PC-9 (cell line): ENCODE measurements at regions not wholly inside any gene's neighbourhood (a gene's known extent, or its start where the extent isn't known, plus 50 kb on each side); places are given as distances from the start of the nearest gene placed in this dataset.
"Not testable (repeated sequence)": the region's sequence is repeated elsewhere in the genome, so short reads cannot be mapped to it uniquely, and the experiment has no call there.

Experiments
- BruUV-seq: library from RNA; stranded (reverse); fragments of 400-500 nt; replicated peaks from 2 replicates; lab custom pipeline; 2021; lab: Mats Ljungman, UMichigan
- CTCF ChIA-PET: fragments of 300-600 bp; sonication (Branson Sonifier 250); formaldehyde crosslinking; loops from one replicate; lab custom pipeline; 2022; ENCODE audit warnings: antibody characterized with exemption; lab: Charles Lee
- POLR2A ChIA-PET: fragments of 300-600 bp; sonication (Branson Sonifier 250); formaldehyde crosslinking; loops from one replicate; lab custom pipeline; 2022; ENCODE audit warnings: antibody characterized with exemption; ENCODE audit not compliant: unreplicated experiment; lab: Charles Lee
- DNase-seq, 2 experiments: peaks; one replicate each; pipeline versions ENCODE4 v3.0.0 to v3.0.0-alpha.2; 2015 to 2022; ENCODE audit warnings: mixed read lengths in 1 of 2
- H2AFZ ChIP-seq: fragments of 200-600 bp; sonication (generic); 2 replicates; pipeline ENCODE4 v1.8.1; 2017; ENCODE audit warnings: antibody characterized with exemption
- H3F3A ChIP-seq: fragments of 200-600 bp; sonication (generic); 2 replicates; pipeline ENCODE4 v1.8.1; 2017; ENCODE audit warnings: antibody characterized with exemption, mild to moderate bottlenecking, low read depth; ENCODE audit not compliant: insufficient read depth
- H3K27ac ChIP-seq: fragments of 200-600 bp; sonication (generic); 2 replicates; pipeline ENCODE4 v1.6.1; 2016; ENCODE audit warnings: mixed run types
- H3K27me3 ChIP-seq: fragments of 200-600 bp; sonication (generic); 2 replicates; pipeline ENCODE4 v1.6.1; 2016; ENCODE audit warnings: low read depth, mixed run types; ENCODE audit not compliant: insufficient read depth
- H3K36me3 ChIP-seq: fragments of 200-600 bp; sonication (generic); 2 replicates; pipeline ENCODE4 v1.6.1; 2016; ENCODE audit warnings: low read depth, mixed run types
- H3K4me1 ChIP-seq: fragments of 200-600 bp; sonication (generic); replicated peaks from 2 replicates; pipeline ENCODE4 v1.6.1; 2016; ENCODE audit warnings: mixed run types; ENCODE audit not compliant: insufficient read depth
- H3K4me2 ChIP-seq: fragments of 200-600 bp; sonication (generic); 2 replicates; pipeline ENCODE4 v1.6.1; 2017; ENCODE audit warnings: mixed run types
- H3K4me3 ChIP-seq: fragments of 200-600 bp; sonication (generic); 2 replicates; pipeline ENCODE4 v1.6.1; 2016; ENCODE audit warnings: mixed run types
- H3K79me2 ChIP-seq: fragments of 200-600 bp; sonication (generic); 2 replicates; pipeline ENCODE4 v1.6.1; 2017; ENCODE audit warnings: low read depth, mixed run types
- H3K9me2 ChIP-seq: fragments of 200-600 bp; sonication (generic); 2 replicates; pipeline ENCODE4 v1.8.1; 2017; ENCODE audit warnings: mild to moderate bottlenecking; ENCODE audit not compliant: insufficient read depth
- H3K9me3 ChIP-seq: fragments of 200-600 bp; sonication (generic); 2 replicates; pipeline ENCODE4 v1.8.1; 2016; ENCODE audit warnings: low read depth; ENCODE audit not compliant: insufficient read depth
- H4K20me1 ChIP-seq: fragments of 200-600 bp; sonication (generic); 2 replicates; pipeline ENCODE4 v1.8.1; 2017; ENCODE audit not compliant: insufficient read depth
- CTCF ChIP-seq: fragments of 200-600 bp; sonication (generic); conservative IDR thresholded peaks from 2 replicates; pipeline ENCODE4 v1.6.1; 2017; ENCODE audit warnings: mixed run types, antibody characterized with exemption, mild to moderate bottlenecking, moderate library complexity
- EZH2 ChIP-seq: fragments of 200-600 bp; sonication (generic); IDR thresholded peaks from 2 replicates; pipeline ENCODE4 v1.8.0; 2017; ENCODE audit warnings: antibody characterized with exemption, low read depth
- intact Hi-C: fragments of 100-400 bp; cut with micrococcal nuclease; formaldehyde crosslinking; loops from one replicate; pipeline ENCODE4 v1.10.0; 2022; ENCODE audit not compliant: unreplicated experiment

- Histone ChIP-seq H3K79me2 (no peaks in the 10 kb centered on the region), H3K9me2 (no peaks in the 10 kb centered on the region), H3K27ac (no peak overlapping the region), H3K27me3 (no peaks in the 10 kb centered on the region), H3K4me1 (no peaks in the 10 kb centered on the region), H3K36me3 (no peaks in the 10 kb centered on the region), H3K4me3 (no peak overlapping the region), H3K9me3 (no peaks in the 10 kb centered on the region), H3K4me2 (no peak overlapping the region), H4K20me1 (no peaks in the 10 kb centered on the region), H2AFZ (no peak overlapping the region), H3F3A (no peaks in the 10 kb centered on the region)
- no peak for TF ChIP-seq CTCF
- TF ChIP-seq EZH2: no peak
- no TSS peak for BruUV-seq
- intact Hi-C loops: no loop called here
- ChIA-PET POLR2A (no interaction called here), CTCF (no interaction called here)
- no peak for DNase-seq
Measured at GRCh38 chr13:55029280-55029679, 2000.7 kb downstream of the OLFM4 start.

DNA sequence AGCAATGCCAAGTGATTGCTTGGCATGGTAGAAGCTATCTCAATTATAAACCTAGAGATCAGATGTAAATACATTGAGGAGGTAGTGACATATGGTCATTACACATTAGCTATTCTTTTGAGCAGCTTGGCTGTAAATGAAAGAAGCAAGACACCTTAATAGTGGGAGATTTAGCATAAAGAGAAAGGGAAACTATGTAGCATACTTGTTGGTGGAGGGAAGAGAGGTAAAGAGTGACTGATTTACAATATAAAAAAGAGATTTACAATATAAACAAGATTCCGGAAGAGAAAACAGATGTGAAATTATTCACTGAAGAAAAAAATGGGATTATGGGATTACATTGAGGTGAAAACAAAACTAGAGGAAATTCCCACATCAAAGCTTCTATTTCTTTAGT, 2009.6 kb downstream of the OLFM4 start:
- no peaks in the 10 kb centered on the region for H3K9me3 ChIP-seq
- CTCF ChIA-PET: no interaction called here

GRCh38 chr13:55053891-55054550, 2025.4 kb downstream of the OLFM4 start:
- H3K4me1 ChIP-seq, H3K4me2 ChIP-seq, H3K27ac ChIP-seq, H3K36me3 ChIP-seq, H3K9me3 ChIP-seq, H3K4me3 ChIP-seq, CTCF ChIA-PET, H3K79me2 ChIP-seq, BruUV-seq, H3F3A ChIP-seq, intact Hi-C loops, H2AFZ ChIP-seq, DNase-seq, H4K20me1 ChIP-seq, H3K27me3 ChIP-seq, POLR2A ChIA-PET, H3K9me2 ChIP-seq: not testable (repeated sequence)

More for the DNA sequence above, 2009.6 kb downstream of the OLFM4 start:
- Histone ChIP-seq H3K27ac (no peak overlapping the region), H3K36me3 (no peaks in the 10 kb centered on the region), H3K4me2 (no peak overlapping the region), H3K27me3 (no peaks in the 10 kb centered on the region), H3K4me3 (no peak overlapping the region), H3K4me1 (no peaks in the 10 kb centered on the region), H3K79me2 (no peaks in the 10 kb centered on the region), H3F3A (no peaks in the 10 kb centered on the region), H4K20me1 (no peaks in the 10 kb centered on the region; the same call in 1 of the 2 replicates), H3K9me2 (no peaks in the 10 kb centered on the region), H2AFZ (no peak overlapping the region)
- no TSS peak for BruUV-seq
- TF ChIP-seq EZH2 (no peak), CTCF (no peak)
- DNase-seq: no peak
- intact Hi-C loops: no loop called here
- POLR2A ChIA-PET: no interaction called here

GRCh38 chr13:55055666-55056065, 2027.1 kb downstream of the OLFM4 start:
- H4K20me1 ChIP-seq, H3K9me3 ChIP-seq, H3K9me2 ChIP-seq, intact Hi-C loops, H3K36me3 ChIP-seq, BruUV-seq, DNase-seq, POLR2A ChIA-PET, H3K79me2 ChIP-seq, H3K4me3 ChIP-seq, H3F3A ChIP-seq, CTCF ChIA-PET, H2AFZ ChIP-seq, H3K27ac ChIP-seq, H3K4me1 ChIP-seq, H3K4me2 ChIP-seq, H3K27me3 ChIP-seq: not testable (repeated sequence)
